Non-pigmented ciliary epithelial cell (primary cell): ENCODE measurements at regions not wholly inside any gene's neighbourhood (a gene's known extent, or its start where the extent isn't known, plus 50 kb on each side); places are given as distances from the start of the nearest gene placed in this dataset.

Source experiments
- DNase-seq: peaks from one replicate; pipeline ENCODE4 v3.0.0-alpha.2; 2010; ENCODE audit warnings: low read depth

GRCh38 chr5:60335913-60336312, 364.1 kb downstream of the DEPDC1B start:
- no peak for DNase-seq

GRCh38 chr5:60334281-60334713, 365.7 kb downstream of the DEPDC1B start:
- DNase-seq, result peak; percentile 68

- no peak for DNase-seq
Observed at GRCh38 chr5:60333005-60333571, 366.9 kb downstream of the DEPDC1B start.

GRCh38 chr5:60332244-60333004, 367.5 kb downstream of the DEPDC1B start:
- peak; percentile 30 for DNase-seq

GRCh38 chr5:60330236-60330635, 369.7 kb downstream of the DEPDC1B start:
- DNase-seq, result no peak

- DNase-seq, result no peak
Observed at GRCh38 chr5:60325870-60326269, 374.1 kb downstream of the DEPDC1B start.

- DNase-seq, result no peak
Observed at GRCh38 chr5:60323596-60323995, 376.4 kb downstream of the DEPDC1B start.

GRCh38 chr5:60312098-60312497, 387.9 kb downstream of the DEPDC1B start:
- no peak for DNase-seq

- DNase-seq, result no peak
Observed at GRCh38 chr5:60299944-60300343, 400.0 kb downstream of the DEPDC1B start.

GRCh38 chr5:60297658-60298057, 402.3 kb downstream of the DEPDC1B start:
- DNase-seq, result no peak

GRCh38 chr5:60295423-60295822, 401.9 kb upstream of the PDE4D start:
- DNase-seq, result peak; percentile 6

- no peak for DNase-seq
Observed at GRCh38 chr5:60293518-60293917, 400.0 kb upstream of the PDE4D start.

- peak; percentile 15 for DNase-seq
Observed at GRCh38 chr5:60287174-60287771, 393.7 kb upstream of the PDE4D start.

- no peak for DNase-seq
Observed at GRCh38 chr5:60285910-60286309, 392.4 kb upstream of the PDE4D start.

- no peak for DNase-seq
Observed at GRCh38 chr5:60280943-60281342, 387.4 kb upstream of the PDE4D start.

GRCh38 chr5:60277941-60278340, 384.4 kb upstream of the PDE4D start:
- no peak for DNase-seq

- no peak for DNase-seq
Observed at GRCh38 chr5:60274747-60275146, 381.2 kb upstream of the PDE4D start.

- DNase-seq, result no peak
Observed at GRCh38 chr5:60271517-60271916, 378.0 kb upstream of the PDE4D start.

- no peak for DNase-seq
Observed at GRCh38 chr5:60267907-60268306, 374.4 kb upstream of the PDE4D start.

- DNase-seq, result no peak
Observed at GRCh38 chr5:60263346-60263745, 369.8 kb upstream of the PDE4D start.

- DNase-seq, result no peak
Observed at GRCh38 chr5:60262576-60263295, 369.2 kb upstream of the PDE4D start.

GRCh38 chr5:60261732-60262131, 368.2 kb upstream of the PDE4D start:
- DNase-seq, result no peak

- DNase-seq, result no peak
Observed at GRCh38 chr5:60260658-60261057, 367.1 kb upstream of the PDE4D start.
